Esophagus muscularis mucosa (tissue), 4 donors: ENCODE measurements at regions not wholly inside any gene's neighbourhood (a gene's known extent, or its start where the extent isn't known, plus 50 kb on each side); places are given as distances from the start of the nearest gene placed in this dataset.

ENCODE experiments used
- DNase-seq: peaks from one replicate; pipeline ENCODE4 v3.0.0-alpha.2; 2017; ENCODE audit errors: extremely low spot score
- H3K27ac ChIP-seq, 4 donors: fragments of 200-600 bp; sonication (generic); replicated peaks in 1 of 4; 1 replicate in 3 of 4; 2 replicates in 1 of 4; pipeline ENCODE4 v1.5.1; 2016 to 2019; ENCODE audit warnings: mild to moderate bottlenecking in 1 of 4
- H3K27me3 ChIP-seq, 4 donors: fragments of 200-600 bp; sonication (generic); one replicate each; pipeline versions ENCODE4 v1.5.1 to v1.6.0; 2016 to 2019
- H3K36me3 ChIP-seq, 4 donors: fragments of 200-600 bp; sonication (generic); one replicate each; pipeline ENCODE4 v1.5.1; 2016 to 2019
- H3K4me1 ChIP-seq, 4 donors: fragments of 200-600 bp; sonication (generic); one replicate each; pipeline ENCODE4 v1.5.1; 2016 to 2019
- H3K4me3 ChIP-seq, 4 donors: fragments of 200-600 bp; sonication (generic); 1 replicate in 2 of 4; 2 replicates in 2 of 4; pipeline ENCODE4 v1.5.1; 2016 to 2019; ENCODE audit warnings: mild to moderate bottlenecking in 4 of 4, moderate library complexity in 1 of 4
- H3K9me3 ChIP-seq, 4 donors: fragments of 200-600 bp; sonication (generic); 1 replicate in 3 of 4; 2 replicates in 1 of 4; pipeline ENCODE4 v1.5.1; 2016 to 2019
- EP300 ChIP-seq: sonication (generic); formaldehyde crosslinking; IDR thresholded peaks from one replicate; pipeline ENCODE4 v1.6.1; 2017; ENCODE audit warnings: antibody characterized with exemption
- POLR2A ChIP-seq: fragments of 450-650 bp; IDR thresholded peaks from one replicate; pipeline ENCODE4 v1.6.1; 2017; ENCODE audit warnings: antibody characterized with exemption, moderate library complexity, mild to moderate bottlenecking, low read depth
- POLR2AphosphoS5 ChIP-seq, 2 donors: sonication (generic); formaldehyde crosslinking; IDR thresholded peaks; one replicate each; pipeline ENCODE4 v1.6.1; 2017; ENCODE audit warnings: antibody characterized with exemption in 2 of 2
- WGBS: methylation state at CpG from one replicate; pipeline ENCODE4 v1.1.5; 2018; 5-methylcytosine and 5-hydroxymethylcytosine counted together
- intact Hi-C: fragments of 100-400 bp; cut with DNase I; formaldehyde crosslinking; loops from one replicate; pipeline ENCODE4 v1.15.1; 2023
- TF ChIP-seq, protein P1 (sequence below), 3 experiments: fragments of 200-600 bp in 2 of 3; fragments of 450-650 bp in 1 of 3; sonication (generic) in 2 of 3; IDR thresholded peaks; one replicate each; pipeline ENCODE4 v1.5.1; 2017 to 2019; ENCODE audit warnings: antibody characterized with exemption in 3 of 3, mild to moderate bottlenecking in 2 of 3, moderate library complexity in 1 of 3

DNA sequence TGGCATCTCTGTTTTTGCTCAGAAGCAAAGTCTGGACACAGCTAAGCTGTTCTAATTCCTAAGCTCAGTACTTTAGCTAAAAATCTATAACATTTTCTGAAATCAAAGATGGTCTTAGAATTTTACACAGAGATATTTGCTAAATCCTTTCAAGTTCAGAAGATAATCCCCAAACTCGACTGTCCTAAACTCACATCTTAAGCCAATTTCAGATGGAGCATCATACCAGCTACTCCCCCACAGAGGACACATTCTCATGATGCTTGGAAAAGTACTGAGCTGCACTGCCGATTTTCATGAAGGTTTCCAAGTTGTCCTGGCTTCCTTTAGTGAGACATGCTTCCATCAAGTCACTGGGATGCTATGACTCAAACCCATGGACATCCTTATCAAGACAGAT is 535.5 kb downstream of the SUCLG1 start:
- no peaks in the 10 kb centered on the region for H3K9me3 ChIP-seq
- WGBS = 68% methylated on average over 2 of the region's 2 CpGs

DNA sequence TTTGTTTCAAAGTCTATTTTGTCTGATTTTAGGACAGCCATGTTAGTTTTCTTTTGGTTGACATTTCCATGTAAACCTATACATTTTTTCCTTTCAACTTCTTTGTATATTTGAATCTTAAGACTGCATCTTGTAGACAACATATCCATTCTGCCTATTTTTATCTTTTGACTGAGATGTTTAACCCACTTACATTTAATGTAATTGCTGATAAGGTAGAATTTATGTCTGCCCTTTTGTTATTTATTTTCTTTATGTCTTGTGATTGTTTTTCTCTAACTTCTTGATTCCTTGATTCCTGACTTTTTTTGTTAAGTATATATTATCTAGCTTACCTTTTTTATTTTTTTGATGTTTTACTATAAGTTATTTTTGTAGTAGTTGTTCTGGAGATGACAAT is 542.5 kb downstream of the SUCLG1 start:
- H3K4me1 ChIP-seq = no peaks in the 10 kb centered on the region
- H3K9me3 ChIP-seq = peaks cover 0 to 4% (median 0%) of the 10 kb centered on the region in 4 donors
- TF ChIP-seq POLR2AphosphoS5 (IDR thresholded peaks at IDR 0.05) (no peak), EP300 (no peak), POLR2A (no peak)
- TF ChIP-seq, protein P1, sequence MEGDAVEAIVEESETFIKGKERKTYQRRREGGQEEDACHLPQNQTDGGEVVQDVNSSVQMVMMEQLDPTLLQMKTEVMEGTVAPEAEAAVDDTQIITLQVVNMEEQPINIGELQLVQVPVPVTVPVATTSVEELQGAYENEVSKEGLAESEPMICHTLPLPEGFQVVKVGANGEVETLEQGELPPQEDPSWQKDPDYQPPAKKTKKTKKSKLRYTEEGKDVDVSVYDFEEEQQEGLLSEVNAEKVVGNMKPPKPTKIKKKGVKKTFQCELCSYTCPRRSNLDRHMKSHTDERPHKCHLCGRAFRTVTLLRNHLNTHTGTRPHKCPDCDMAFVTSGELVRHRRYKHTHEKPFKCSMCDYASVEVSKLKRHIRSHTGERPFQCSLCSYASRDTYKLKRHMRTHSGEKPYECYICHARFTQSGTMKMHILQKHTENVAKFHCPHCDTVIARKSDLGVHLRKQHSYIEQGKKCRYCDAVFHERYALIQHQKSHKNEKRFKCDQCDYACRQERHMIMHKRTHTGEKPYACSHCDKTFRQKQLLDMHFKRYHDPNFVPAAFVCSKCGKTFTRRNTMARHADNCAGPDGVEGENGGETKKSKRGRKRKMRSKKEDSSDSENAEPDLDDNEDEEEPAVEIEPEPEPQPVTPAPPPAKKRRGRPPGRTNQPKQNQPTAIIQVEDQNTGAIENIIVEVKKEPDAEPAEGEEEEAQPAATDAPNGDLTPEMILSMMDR (IDR thresholded peaks at IDR 0.05) = no peak
- H3K27me3 ChIP-seq = no peaks in the 10 kb centered on the region
- H3K4me3 ChIP-seq = no peak overlapping the region
- H3K27ac ChIP-seq = no peak overlapping the region
- DNase-seq = no peak
- H3K36me3 ChIP-seq = no peaks in the 10 kb centered on the region
- intact Hi-C loops = no loop called here

More for the DNA sequence above, 535.5 kb downstream of the SUCLG1 start:
- H3K36me3 ChIP-seq = no peaks in the 10 kb centered on the region
- H3K27ac ChIP-seq = no peak overlapping the region
- no peaks in the 10 kb centered on the region for H3K27me3 ChIP-seq
- no peak for DNase-seq
- no peak overlapping the region for H3K4me3 ChIP-seq
- intact Hi-C loops = no loop called here
- no peaks in the 10 kb centered on the region for H3K4me1 ChIP-seq
- TF ChIP-seq POLR2AphosphoS5 (IDR thresholded peaks at IDR 0.05) (no peak), EP300 (no peak), POLR2A (no peak)
- TF ChIP-seq, protein P1 (IDR thresholded peaks at IDR 0.05) = no peak

DNA sequence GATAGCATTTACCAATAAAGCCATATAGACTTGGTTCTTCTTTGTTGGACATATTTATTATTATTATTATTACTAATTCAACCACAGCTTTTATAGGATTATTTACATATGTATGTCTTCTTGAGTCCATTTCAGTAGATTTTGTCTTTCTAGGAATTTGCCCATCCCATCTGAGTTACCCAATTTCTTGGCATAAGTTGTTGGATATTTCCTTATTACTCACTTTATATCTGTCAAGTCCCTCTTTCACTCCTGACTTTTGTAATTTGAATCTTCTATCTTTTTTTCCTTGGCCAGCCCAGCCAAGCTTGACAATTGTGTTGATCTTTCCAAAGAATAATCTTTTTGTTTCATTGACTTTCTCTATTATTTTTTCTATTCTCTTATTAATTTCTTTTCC is 543.7 kb downstream of the SUCLG1 start:
- Histone ChIP-seq H3K27ac (no peak overlapping the region), H3K27me3 (no peaks in the 10 kb centered on the region), H3K9me3 (peaks cover 0 to 4% (median 0%) of the 10 kb centered on the region in 4 donors), H3K4me1 (no peaks in the 10 kb centered on the region), H3K36me3 (no peaks in the 10 kb centered on the region), H3K4me3 (no peak overlapping the region)
- intact Hi-C loops = no loop called here
- TF ChIP-seq, protein P1 (IDR thresholded peaks at IDR 0.05) = no peak
- no peak for DNase-seq

DNA sequence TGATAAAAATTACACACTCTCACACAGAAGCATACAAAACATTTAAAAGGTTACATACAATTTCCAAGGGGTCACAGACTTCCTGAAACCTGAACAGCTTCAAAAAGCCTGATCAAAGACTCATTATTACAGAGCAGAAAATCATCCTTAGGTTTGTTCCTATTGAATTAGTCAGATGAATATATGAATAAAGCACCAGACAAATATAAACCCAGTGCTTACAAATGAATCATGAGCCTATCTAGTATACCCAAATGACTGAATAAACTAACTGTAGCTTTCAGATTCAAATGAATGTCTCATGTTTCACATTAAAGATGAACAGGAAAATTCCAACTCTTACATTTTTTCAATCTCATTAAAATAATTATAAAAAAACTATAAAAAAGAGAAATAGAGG is 550.3 kb downstream of the SUCLG1 start:
- Histone ChIP-seq H3K9me3 (peaks cover 0 to 6% (median 0%) of the 10 kb centered on the region in 4 donors), H3K4me3 (no peak overlapping the region), H3K27ac (no peak overlapping the region), H3K36me3 (no peaks in the 10 kb centered on the region), H3K4me1 (no peaks in the 10 kb centered on the region), H3K27me3 (no peaks in the 10 kb centered on the region)
- DNase-seq = no peak
- intact Hi-C loops = no loop called here
- TF ChIP-seq EP300 = no peak
- no peak for TF ChIP-seq POLR2A
- TF ChIP-seq POLR2AphosphoS5 (IDR thresholded peaks at IDR 0.05) = no peak
- TF ChIP-seq, protein P1 (IDR thresholded peaks at IDR 0.05) = no peak

DNA sequence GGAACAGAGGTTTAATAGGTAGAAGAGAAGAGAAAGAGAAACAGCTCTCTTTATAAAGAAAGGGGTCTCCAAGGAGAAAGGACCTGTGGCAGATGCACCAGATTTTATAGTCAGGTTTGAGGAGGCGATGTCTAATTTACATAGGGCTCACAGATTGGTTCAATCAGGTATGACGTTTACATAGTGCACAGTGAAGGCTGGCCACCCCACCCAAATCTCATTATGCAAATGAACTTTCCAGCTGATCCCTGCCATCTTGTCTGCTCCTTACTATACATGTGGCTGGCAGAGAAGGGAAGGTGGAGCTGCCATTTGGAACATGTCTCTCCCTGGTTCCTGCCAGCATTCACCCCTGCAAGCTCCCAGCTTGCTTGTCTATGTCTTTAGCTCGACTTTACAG is 557.8 kb downstream of the SUCLG1 start:
- H3K27me3 ChIP-seq = no peaks in the 10 kb centered on the region
- intact Hi-C loops = no loop called here
- no peaks in the 10 kb centered on the region for H3K36me3 ChIP-seq
- DNase-seq = no peak
- no peaks in the 10 kb centered on the region for H3K4me1 ChIP-seq
- no peak overlapping the region for H3K4me3 ChIP-seq
- no peaks in the 10 kb centered on the region for H3K9me3 ChIP-seq
- whole genome bisulfite sequencing = 67% methylated on average over 3 of the region's 3 CpGs
- H3K27ac ChIP-seq = no peak overlapping the region
- no peak for TF ChIP-seq EP300
- TF ChIP-seq, protein P1 (IDR thresholded peaks at IDR 0.05) = no peak
- TF ChIP-seq POLR2AphosphoS5 (IDR thresholded peaks at IDR 0.05) = no peak
- TF ChIP-seq POLR2A = no peak
